Astrocyte (in vitro differentiated cells and primary cell): ENCODE measurements at regions not wholly inside any gene's neighbourhood (a gene's known extent, or its start where the extent isn't known, plus 50 kb on each side); places are given as distances from the start of the nearest gene placed in this dataset.

Experiments used
- CTCF ChIP-seq: IDR thresholded peaks from 2 replicates; pipeline ENCODE4 v1.5.1; 2011; ENCODE audit warnings: low read depth, mild to moderate bottlenecking, inconsistent platforms, low read length, moderate library complexity; ENCODE audit not compliant: insufficient read depth
- EZH2 ChIP-seq: IDR thresholded peaks from 2 replicates; pipeline ENCODE4 v1.6.1; 2012; ENCODE audit warnings: mild to moderate bottlenecking, low read length, inconsistent platforms; ENCODE audit not compliant: insufficient read depth

- TF ChIP-seq CTCF (no peak), EZH2 (no peak)
Observed at GRCh38 chr4:33116871-33117270, 2396.7 kb downstream of the PCDH7 start.
